ENCODE measurements at regions not wholly inside any gene's neighbourhood (a gene's known extent, or its start where the extent isn't known, plus 50 kb on each side); places are given as distances from the start of the nearest gene placed in this dataset.

DNA sequence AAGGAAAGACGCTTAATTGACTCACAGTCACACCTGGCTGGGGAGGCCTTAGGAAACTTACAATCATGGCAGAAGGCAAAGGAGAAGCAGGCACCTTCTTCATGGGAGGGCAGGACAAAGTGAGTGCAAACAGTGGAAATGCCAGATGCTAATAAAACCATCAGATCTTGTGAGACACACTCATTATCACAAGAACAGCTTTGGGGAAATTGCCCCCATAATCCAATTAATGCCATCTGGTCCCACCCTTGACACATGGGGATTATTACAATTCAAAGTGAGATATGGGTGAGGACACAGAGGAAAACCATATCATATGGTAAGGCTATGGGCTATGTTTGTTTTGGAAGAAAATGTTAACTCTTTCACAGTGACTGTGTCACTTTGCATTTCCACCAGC lies 1272.5 kb upstream of the CELF2 start:
- DNase-seq (ENCODE audit: low spot score) = no peak
- WGBS, 2 donors (ENCODE audit: extremely low coverage in 2 of 2, insufficient read length in 2 of 2, insufficient replicate concordance in 1 of 2) = no CpG with 5 or more reads among the region's 1 CpG
- Histone ChIP-seq H3K18ac (ENCODE audit: low read length) (no peak overlapping the region), H2BK120ac (ENCODE audit: low read depth, low read length) (no peak overlapping the region), H2AK5ac (ENCODE audit: low read depth, low read length) (no peak overlapping the region), H3K23ac (ENCODE audit: low read depth, low read length, poor library complexity) (no peak overlapping the region), H2BK12ac (ENCODE audit: low read length) (no peak overlapping the region), H4K91ac (ENCODE audit: low read depth, low read length, poor library complexity) (no peak overlapping the region), H3K27me3 (ENCODE audit: control insufficient read depth in 3 of 3, insufficient read depth in 3 of 3, low read depth in 1 of 3, low read length in 3 of 3) (no peaks in the 10 kb centered on the region), H2AFZ (ENCODE audit: low read length) (no peak overlapping the region), H3K14ac (ENCODE audit: low read length) (no peak overlapping the region), H3K4me2 (ENCODE audit: insufficient read depth, low read length, poor library complexity, severe bottlenecking) (no peak overlapping the region), H3K9me3 (replicated peaks in 1 of 2; ENCODE audit: control insufficient read depth in 2 of 2, insufficient read depth in 1 of 2, low read depth in 1 of 2, low read length in 2 of 2) (no peaks in the 10 kb centered on the region), H3K36me3 (replicated peaks in 1 of 2; ENCODE audit: control insufficient read depth in 2 of 2, insufficient read depth in 2 of 2, low read length in 2 of 2) (no peaks in the 10 kb centered on the region), H3K4me3 (ENCODE audit: low read length in 2 of 2) (no peak overlapping the region), H2BK15ac (ENCODE audit: low read length) (no peak overlapping the region), H2BK5ac (ENCODE audit: low read length) (no peak overlapping the region), H3K4ac (ENCODE audit: low read length) (no peak overlapping the region), H3K4me1 (ENCODE audit: control insufficient read depth in 2 of 2, insufficient read depth in 1 of 2, low read depth in 1 of 2, low read length in 2 of 2) (no peaks in the 10 kb centered on the region), H3K27ac (replicated peaks; ENCODE audit: low read length) (no peak overlapping the region), H4K8ac (ENCODE audit: low read depth, low read length) (no peak overlapping the region), H3K79me1 (ENCODE audit: low read depth, low read length) (no peaks in the 10 kb centered on the region), H3K9ac (ENCODE audit: low read depth, low read length, poor library complexity) (no peak overlapping the region)

GRCh38 chr10:9757176-9757575 lies 1260.5 kb upstream of the CELF2 start:
- Histone ChIP-seq H3K23ac (ENCODE audit: low read depth, low read length, poor library complexity) (no peak overlapping the region), H2BK120ac (ENCODE audit: low read depth, low read length) (no peak overlapping the region), H2BK15ac (ENCODE audit: low read length) (no peak overlapping the region), H3K14ac (ENCODE audit: low read length) (no peak overlapping the region), H3K27ac (replicated peaks; ENCODE audit: low read length) (no peak overlapping the region), H4K91ac (ENCODE audit: low read depth, low read length, poor library complexity) (no peak overlapping the region), H3K4me3 (ENCODE audit: low read length in 2 of 2) (no peak overlapping the region), H4K8ac (ENCODE audit: low read depth, low read length) (no peak overlapping the region), H3K18ac (ENCODE audit: low read length) (no peak overlapping the region), H2AK5ac (ENCODE audit: low read depth, low read length) (no peak overlapping the region), H2AFZ (ENCODE audit: low read length) (no peak overlapping the region), H3K9ac (ENCODE audit: low read depth, low read length, poor library complexity) (no peak overlapping the region), H3K36me3 (replicated peaks in 1 of 2; ENCODE audit: control insufficient read depth in 2 of 2, insufficient read depth in 2 of 2, low read length in 2 of 2) (no peaks in the 10 kb centered on the region), H3K4me1 (ENCODE audit: control insufficient read depth in 2 of 2, insufficient read depth in 1 of 2, low read depth in 1 of 2, low read length in 2 of 2) (no peaks in the 10 kb centered on the region), H2BK12ac (ENCODE audit: low read length) (no peak overlapping the region), H3K79me1 (ENCODE audit: low read depth, low read length) (no peaks in the 10 kb centered on the region), H3K4ac (ENCODE audit: low read length) (no peak overlapping the region), H2BK5ac (ENCODE audit: low read length) (no peak overlapping the region), H3K27me3 (ENCODE audit: control insufficient read depth in 3 of 3, insufficient read depth in 3 of 3, low read depth in 1 of 3, low read length in 3 of 3) (no peaks in the 10 kb centered on the region), H3K4me2 (ENCODE audit: insufficient read depth, low read length, poor library complexity, severe bottlenecking) (no peak overlapping the region), H3K9me3 (replicated peaks in 1 of 2; ENCODE audit: control insufficient read depth in 2 of 2, insufficient read depth in 1 of 2, low read depth in 1 of 2, low read length in 2 of 2) (no peaks in the 10 kb centered on the region)
- no CpG with 5 or more reads among the region's 6 CpGs for WGBS, 2 donors (ENCODE audit: extremely low coverage in 2 of 2, insufficient read length in 2 of 2, insufficient replicate concordance in 1 of 2)
- DNase-seq (ENCODE audit: low spot score) = no peak

DNA sequence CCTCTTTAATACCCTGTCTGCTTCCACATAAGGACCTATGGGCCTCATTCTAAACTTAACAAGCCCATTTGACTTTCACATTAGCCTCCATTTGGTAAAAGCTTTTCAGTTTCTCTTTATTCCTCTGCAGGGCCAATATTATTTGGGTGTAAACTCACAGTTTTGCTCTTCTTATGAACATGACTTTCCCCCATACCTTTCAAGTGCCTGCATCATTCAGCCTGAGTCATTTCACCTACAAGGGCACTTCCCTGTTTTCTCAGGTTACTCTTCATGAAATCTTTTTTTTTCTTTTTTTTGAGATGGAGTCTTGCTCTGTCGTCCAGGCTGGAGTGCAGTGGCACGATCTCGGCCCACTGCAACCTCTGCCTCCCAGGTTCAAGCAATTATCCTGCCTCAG lies 1258.1 kb upstream of the CELF2 start:
- Histone ChIP-seq H2BK15ac (ENCODE audit: low read length) (no peak overlapping the region), H3K27ac (replicated peaks; ENCODE audit: low read length) (no peak overlapping the region), H3K9ac (ENCODE audit: low read depth, low read length, poor library complexity) (no peak overlapping the region), H4K91ac (ENCODE audit: low read depth, low read length, poor library complexity) (no peak overlapping the region), H3K23ac (ENCODE audit: low read depth, low read length, poor library complexity) (no peak overlapping the region), H3K27me3 (ENCODE audit: control insufficient read depth in 3 of 3, insufficient read depth in 3 of 3, low read depth in 1 of 3, low read length in 3 of 3) (no peaks in the 10 kb centered on the region), H3K36me3 (replicated peaks in 1 of 2; ENCODE audit: control insufficient read depth in 2 of 2, insufficient read depth in 2 of 2, low read length in 2 of 2) (no peaks in the 10 kb centered on the region), H4K8ac (ENCODE audit: low read depth, low read length) (no peak overlapping the region), H3K18ac (ENCODE audit: low read length) (no peak overlapping the region), H3K4me1 (ENCODE audit: control insufficient read depth in 2 of 2, insufficient read depth in 1 of 2, low read depth in 1 of 2, low read length in 2 of 2) (no peaks in the 10 kb centered on the region), H3K79me1 (ENCODE audit: low read depth, low read length) (no peaks in the 10 kb centered on the region), H3K4me2 (ENCODE audit: insufficient read depth, low read length, poor library complexity, severe bottlenecking) (no peak overlapping the region), H2AK5ac (ENCODE audit: low read depth, low read length) (no peak overlapping the region), H3K4me3 (ENCODE audit: low read length in 2 of 2) (no peak overlapping the region), H3K4ac (ENCODE audit: low read length) (no peak overlapping the region), H2AFZ (ENCODE audit: low read length) (no peak overlapping the region), H2BK12ac (ENCODE audit: low read length) (no peak overlapping the region), H3K9me3 (replicated peaks in 1 of 2; ENCODE audit: control insufficient read depth in 2 of 2, insufficient read depth in 1 of 2, low read depth in 1 of 2, low read length in 2 of 2) (no peaks in the 10 kb centered on the region), H3K14ac (ENCODE audit: low read length) (no peak overlapping the region), H2BK5ac (ENCODE audit: low read length) (no peak overlapping the region), H2BK120ac (ENCODE audit: low read depth, low read length) (no peak overlapping the region)
- DNase-seq (ENCODE audit: low spot score) = no peak
- WGBS, 2 donors (ENCODE audit: extremely low coverage in 2 of 2, insufficient read length in 2 of 2, insufficient replicate concordance in 1 of 2) = no CpG with 5 or more reads among the region's 3 CpGs

DNA sequence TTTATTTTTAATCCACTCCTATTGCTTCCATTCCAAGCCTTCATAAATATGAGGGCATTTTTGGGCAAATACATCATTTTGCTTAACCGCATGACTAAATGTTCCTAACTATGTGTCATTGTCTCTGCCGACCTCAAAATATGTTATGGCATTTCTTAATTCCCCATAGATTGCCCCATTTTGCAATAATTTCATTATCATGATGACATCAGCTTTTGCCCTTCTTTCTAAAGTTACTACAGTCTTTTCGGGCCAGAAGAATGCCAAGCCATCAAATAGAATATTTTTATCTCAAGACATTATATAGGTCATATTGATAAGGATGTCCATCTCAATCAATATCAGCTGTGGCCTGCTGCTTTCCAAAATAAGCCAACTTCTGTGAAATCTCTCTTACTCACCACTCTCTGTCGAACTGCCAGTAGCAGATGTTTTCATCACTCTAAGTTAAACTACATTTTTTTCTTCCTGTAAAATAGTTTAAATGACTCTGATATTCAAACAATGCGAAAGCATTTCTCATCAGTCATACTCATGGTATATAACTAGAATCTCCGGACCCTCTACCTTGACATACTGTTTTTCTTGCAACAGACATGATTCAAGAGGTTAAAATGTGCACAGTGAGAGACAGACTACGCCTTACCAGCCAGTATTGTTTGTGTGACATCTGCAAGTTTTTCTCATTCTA lies 1254.6 kb upstream of the CELF2 start:
- Histone ChIP-seq H3K23ac (ENCODE audit: low read depth, low read length, poor library complexity) (no peak overlapping the region), H3K36me3 (replicated peaks in 1 of 2; ENCODE audit: control insufficient read depth in 2 of 2, insufficient read depth in 2 of 2, low read length in 2 of 2) (no peaks in the 10 kb centered on the region), H3K4ac (ENCODE audit: low read length) (no peak overlapping the region), H2BK5ac (ENCODE audit: low read length) (no peak overlapping the region), H3K14ac (ENCODE audit: low read length) (no peak overlapping the region), H4K91ac (ENCODE audit: low read depth, low read length, poor library complexity) (no peak overlapping the region), H3K9ac (ENCODE audit: low read depth, low read length, poor library complexity) (no peak overlapping the region), H2BK15ac (ENCODE audit: low read length) (no peak overlapping the region), H2AFZ (ENCODE audit: low read length) (no peak overlapping the region), H3K4me1 (ENCODE audit: control insufficient read depth in 2 of 2, insufficient read depth in 1 of 2, low read depth in 1 of 2, low read length in 2 of 2) (no peaks in the 10 kb centered on the region), H3K27me3 (ENCODE audit: control insufficient read depth in 3 of 3, insufficient read depth in 3 of 3, low read depth in 1 of 3, low read length in 3 of 3) (no peaks in the 10 kb centered on the region), H3K79me1 (ENCODE audit: low read depth, low read length) (no peaks in the 10 kb centered on the region), H3K9me3 (replicated peaks in 1 of 2; ENCODE audit: control insufficient read depth in 2 of 2, insufficient read depth in 1 of 2, low read depth in 1 of 2, low read length in 2 of 2) (no peaks in the 10 kb centered on the region), H3K4me3 (ENCODE audit: low read length in 2 of 2) (no peak overlapping the region), H2BK120ac (ENCODE audit: low read depth, low read length) (no peak overlapping the region), H4K8ac (ENCODE audit: low read depth, low read length) (no peak overlapping the region), H3K4me2 (ENCODE audit: insufficient read depth, low read length, poor library complexity, severe bottlenecking) (no peak overlapping the region), H3K18ac (ENCODE audit: low read length) (no peak overlapping the region), H3K27ac (replicated peaks; ENCODE audit: low read length) (no peak overlapping the region), H2AK5ac (ENCODE audit: low read depth, low read length) (no peak overlapping the region), H2BK12ac (ENCODE audit: low read length) (no peak overlapping the region)
- no CpG with 5 or more reads among the region's 7 CpGs for WGBS, 2 donors (ENCODE audit: extremely low coverage in 2 of 2, insufficient read length in 2 of 2, insufficient replicate concordance in 1 of 2)
- DNase-seq (ENCODE audit: low spot score) = no peak

Measured in neuronal stem cell (in vitro differentiated cells).